GM21737 (cell line): ENCODE measurements at regions not wholly inside any gene's neighbourhood (a gene's known extent, or its start where the extent isn't known, plus 50 kb on each side); places are given as distances from the start of the nearest gene placed in this dataset.

Experiments used
- ATAC-seq: cut with Tn5 transposase; IDR thresholded peaks from one replicate; pipeline ENCODE4 v1.9.1; 2021; ENCODE audit warnings: mild to moderate bottlenecking, moderate library complexity; ENCODE audit not compliant: unreplicated experiment

DNA sequence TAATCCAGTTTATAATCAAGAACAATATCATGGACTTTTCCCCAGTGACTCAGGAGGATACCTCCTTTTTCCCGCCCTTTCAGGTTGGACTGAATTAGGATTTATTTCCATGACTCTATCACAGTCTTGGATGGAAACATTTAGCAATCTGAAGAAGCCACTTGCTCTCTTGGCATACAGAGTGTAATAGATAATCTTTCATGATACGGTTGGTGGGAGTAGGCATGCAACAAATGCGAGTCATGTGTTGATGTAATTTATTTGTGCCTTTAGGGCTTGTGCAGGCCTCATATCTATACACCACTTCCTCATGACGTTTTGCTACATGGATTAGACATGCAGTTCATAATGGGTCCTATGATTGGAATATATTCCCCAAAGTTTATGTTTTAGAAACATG is 54.2 kb upstream of the MCTP2 start:
- no peak for ATAC-seq

DNA sequence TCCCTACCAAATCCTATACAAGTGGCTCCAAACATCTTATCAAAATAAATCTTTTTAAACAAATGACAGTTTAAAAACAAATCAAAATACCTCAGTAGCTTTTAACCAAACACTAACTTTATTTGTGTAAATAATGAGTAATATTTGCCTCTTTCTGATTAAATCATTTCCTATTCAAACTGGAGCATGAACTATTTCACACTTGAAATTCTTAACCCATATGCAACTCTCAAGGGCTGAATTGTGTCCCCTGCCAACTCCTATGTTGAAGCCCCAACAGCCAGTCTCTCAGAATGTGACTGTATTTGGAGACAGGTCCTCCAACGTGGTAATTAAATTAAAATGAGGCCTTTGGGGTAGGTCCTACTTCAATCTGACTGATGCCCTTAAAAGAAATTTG is 55.9 kb upstream of the MCTP2 start:
- no peak for ATAC-seq

DNA sequence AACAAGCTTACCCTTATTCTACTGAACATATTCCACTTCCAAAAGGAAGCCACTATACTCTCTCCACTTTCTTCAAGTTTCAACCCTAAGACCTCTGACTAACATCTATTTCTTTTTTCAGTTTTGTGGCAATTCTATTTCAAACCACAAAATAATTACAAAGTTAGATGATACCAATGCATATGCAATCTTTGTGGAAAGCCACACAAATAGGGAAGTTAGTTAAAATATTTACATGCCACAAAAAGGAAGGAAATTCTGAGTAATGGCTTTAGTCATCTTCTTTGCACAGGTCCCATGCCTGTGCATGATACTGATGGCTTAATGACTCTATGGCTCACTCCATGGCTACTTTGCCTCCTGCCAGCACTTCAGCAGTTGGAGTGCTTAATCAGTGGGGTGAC is 57.0 kb upstream of the MCTP2 start:
- ATAC-seq = peak; percentile 85

DNA sequence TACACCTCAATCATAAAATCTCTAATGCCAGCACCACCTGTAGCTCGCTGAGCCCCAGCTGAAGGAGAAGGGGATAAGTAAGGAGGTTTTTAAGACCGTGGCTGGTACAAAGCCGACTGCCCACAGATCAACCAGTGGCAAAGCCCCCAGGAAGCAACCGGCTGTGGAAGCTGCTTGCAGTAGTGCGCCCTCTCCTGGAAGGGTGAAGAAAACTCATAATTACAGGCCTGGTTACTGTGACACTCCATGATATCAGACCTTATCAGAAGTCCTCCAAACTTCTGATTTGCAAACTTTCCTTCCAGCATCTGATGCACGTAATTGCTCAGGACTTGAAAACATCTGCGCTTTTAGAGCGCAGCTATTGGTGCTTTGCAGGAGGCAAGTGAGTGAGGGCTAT is 63.1 kb upstream of the MCTP2 start:
- no peak for ATAC-seq

DNA sequence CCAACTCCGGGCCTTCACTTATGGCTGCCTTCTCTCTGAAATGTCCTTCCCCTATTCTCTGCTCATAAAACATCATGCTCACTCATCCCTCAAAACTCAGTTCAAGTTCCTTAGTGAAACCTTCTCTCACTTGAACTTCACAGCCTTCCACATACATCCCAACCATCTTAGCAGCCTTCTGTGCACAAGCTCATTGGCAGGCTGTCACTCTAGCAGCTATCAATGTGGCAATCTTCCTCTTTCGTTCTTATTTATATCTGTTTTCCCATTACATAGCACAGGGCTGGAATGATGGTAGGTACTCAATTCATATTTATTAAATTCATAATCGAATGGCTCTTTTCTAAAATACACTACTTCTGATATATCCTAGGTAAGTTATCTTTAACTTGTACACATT is 66.4 kb upstream of the MCTP2 start:
- no peak for ATAC-seq

DNA sequence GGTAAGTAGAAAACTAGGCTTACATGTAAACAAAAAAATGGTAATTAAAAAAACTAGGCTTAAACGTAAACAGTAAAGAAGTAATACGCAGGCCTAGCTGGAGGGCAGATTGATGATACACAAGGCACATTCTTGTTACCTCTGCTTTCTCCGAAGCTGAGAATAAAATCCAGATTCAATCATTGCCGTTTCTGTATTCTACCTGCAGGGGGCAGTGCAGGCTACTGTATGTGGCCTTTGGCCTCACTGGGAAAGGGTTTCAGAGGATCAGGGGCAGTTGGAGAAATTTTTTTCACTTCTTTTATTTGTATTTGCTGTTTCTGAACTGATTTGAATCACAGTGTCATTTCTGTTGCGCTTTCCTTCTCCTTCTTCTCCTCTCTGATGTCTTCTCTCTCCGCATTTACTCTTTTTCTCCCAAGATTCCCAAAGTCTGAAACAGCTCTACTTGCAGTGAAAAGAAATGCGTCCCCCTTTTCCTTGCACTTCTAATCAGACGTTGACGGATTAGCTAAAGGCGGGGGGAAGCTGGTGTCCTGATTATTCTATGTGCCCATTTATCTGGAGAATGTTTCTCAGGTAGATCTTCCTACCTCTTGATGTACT is 67.1 kb upstream of the MCTP2 start:
- no peak for ATAC-seq

DNA sequence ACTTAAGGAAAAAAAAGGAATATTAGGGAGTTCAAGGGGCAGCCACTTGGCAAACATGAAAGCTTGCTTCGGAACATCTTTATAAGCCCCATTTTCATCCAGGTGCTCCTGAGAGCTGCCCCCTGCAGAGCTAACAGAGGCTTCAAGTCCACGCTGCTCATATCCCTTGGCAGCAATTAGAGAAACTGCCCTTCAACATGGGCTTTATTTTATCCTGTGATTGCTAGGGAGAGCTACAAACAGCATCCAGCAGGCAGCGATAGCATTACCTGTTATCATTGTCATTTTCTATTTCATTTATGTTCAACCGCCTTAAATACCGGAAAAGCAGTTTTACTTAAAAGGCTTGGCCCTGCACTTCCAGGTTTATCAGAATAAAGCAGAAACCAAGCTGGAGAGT is 68.4 kb upstream of the MCTP2 start:
- no peak for ATAC-seq

DNA sequence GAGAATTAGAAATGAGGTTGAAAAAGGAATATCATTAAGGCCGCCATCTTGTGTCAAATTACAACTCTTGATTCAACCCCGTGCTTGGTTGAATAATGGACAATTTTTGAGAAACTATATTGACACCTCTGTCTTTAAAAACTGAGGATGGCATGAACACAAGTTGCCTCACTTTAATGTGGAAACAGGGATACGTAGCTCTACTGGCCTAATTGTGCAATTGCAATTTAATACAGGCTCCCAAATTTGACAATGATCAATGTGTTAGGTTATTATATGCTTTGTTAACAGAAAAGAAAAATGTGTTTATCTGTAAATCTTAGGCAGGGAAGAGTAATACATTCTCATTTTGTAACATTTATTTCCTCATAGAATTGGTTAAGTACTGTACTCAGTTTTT is 77.1 kb upstream of the MCTP2 start:
- no peak for ATAC-seq

DNA sequence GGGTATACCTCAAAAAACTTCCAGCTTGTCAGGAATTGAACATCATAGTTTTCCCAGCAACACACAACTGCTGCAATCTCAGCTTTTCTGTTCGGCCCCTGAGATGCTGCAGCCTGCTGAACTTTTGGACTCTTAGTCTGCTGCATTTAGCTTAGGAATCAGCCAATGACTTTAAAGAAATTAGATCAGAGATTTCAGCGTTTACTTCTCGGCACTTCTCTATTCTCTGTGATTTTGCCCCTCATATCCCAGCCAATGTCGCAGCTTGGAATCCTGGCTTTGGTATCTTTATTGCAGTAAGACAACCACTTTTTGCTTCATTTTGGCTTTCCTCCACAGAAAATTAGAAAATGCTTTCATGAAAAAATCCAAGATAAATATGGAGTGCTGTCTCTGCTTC is 86.3 kb upstream of the MCTP2 start:
- ATAC-seq = no peak

DNA sequence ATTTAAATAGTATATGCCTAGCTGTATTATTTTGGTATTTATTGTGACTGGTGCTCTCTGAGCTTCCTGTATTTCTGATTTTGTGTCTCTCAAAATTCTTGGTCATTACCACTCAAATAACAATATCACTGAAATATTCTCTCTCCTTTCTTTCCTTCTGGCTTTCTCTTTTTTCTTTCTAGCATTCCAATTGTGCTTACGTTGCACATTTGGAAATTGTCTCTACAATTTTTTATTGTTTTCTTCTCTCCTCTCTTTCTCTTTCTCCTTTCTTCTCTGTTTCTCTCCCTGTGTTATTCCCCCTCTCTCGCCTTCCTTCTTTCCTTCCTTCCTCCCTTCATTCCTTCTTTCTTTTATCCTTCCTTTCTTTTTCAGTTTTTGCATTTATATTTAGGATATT is 89.6 kb upstream of the MCTP2 start:
- no peak for ATAC-seq

DNA sequence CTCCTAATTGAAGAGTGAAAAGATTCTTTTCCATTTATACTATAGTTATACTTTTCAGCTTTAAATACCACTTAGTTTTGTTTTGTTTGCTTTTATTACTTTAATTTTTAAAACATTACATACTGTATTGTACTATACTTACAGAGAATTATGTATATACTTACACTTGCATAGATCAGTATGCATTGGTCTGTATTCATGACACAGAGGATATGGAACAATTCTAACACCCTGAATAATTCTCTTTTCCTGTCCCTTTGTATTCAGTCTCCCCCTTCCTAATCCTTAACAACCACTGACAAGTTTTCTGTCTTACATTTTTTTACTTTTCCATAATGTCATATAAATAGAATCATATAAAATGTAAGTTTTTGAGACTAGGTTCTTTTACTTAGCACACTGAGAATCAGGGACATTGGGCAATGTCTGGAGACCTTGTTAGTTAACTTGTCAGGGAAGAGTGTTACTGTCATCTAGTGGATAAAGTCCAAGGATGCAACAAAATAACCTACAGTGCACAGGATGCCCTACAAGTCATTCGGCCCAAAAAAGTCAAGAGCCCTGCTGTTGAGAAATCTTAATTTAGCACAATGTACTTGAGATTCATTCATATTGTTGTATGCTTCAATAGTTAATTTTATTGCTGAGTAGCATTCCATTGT is 95.7 kb upstream of the MCTP2 start:
- ATAC-seq = no peak

DNA sequence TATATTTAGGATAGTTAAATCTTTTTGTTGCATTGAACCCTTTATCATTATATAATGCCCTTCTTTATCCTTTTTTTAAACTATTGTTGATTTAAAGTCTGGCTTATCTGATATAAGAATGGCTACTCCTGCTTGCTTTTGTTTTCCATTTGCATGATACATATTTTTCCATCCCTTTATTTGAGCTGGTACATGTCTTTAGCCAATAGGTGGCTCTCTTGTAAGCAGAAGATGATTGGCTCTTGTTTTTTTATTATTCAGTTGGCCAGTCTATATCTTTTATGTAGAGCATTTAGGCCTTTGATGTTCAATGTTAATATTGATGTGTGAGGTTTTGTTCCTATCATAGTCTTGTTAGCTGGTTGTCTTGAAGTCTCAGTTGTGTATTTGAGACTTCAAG is 99.5 kb upstream of the MCTP2 start:
- no peak for ATAC-seq

DNA sequence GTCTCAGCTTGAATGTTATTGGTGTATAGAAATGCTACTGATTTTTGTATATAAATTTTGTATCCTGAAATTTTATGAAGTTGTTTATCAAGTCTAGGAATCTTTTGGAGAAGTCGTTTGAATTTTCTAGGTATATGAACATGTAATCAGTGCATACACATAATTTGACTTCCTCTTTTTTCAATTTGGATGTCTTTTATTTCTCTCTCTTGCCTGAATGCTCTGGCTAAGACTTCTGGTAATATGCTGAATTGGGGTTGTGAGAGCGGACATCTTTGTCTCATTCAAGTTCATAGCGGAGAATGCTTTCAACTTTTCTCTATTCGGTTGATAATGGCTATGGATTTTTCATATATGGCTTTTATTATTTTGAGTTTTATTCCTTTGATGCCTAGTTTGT is 100.9 kb upstream of the MCTP2 start:
- ATAC-seq = no peak

DNA sequence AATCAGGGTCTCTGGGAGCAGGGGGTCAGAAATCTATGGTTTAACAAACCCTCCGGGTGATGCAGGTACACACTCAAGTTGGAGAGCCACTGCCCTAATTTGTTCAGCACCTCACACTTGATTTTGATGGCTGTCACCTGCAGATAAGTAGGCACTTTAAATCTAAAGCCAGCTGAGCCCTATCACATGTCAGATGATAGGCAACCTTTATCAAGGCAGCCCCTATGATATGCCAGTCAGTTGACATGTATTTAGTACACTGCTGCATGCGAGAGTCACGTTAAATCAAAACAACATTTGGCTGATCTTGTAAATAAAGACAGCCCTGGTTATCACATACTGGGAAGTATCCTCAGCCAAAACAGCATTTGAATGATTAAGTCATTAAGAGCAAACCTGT is 104.4 kb upstream of the MCTP2 start:
- no peak for ATAC-seq

DNA sequence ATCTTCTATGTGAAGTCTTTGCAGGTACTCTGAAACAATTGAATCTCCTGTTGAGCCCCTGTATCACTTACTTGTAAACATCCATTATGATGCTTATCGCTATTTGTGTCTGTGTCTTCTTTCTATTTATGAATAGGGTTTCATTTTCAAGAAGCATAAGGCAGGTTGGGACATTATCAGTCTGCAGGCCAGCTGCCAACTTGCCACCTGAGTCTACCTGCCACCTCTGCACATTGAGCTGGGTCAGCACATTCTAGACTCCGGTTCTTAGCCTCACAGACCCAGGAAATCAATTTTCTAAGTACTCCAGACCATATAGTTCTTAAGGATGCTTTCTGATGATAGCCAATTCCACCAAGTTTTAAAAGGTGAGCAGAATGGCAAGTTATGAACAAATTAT is 105.7 kb upstream of the MCTP2 start:
- ATAC-seq = no peak

DNA sequence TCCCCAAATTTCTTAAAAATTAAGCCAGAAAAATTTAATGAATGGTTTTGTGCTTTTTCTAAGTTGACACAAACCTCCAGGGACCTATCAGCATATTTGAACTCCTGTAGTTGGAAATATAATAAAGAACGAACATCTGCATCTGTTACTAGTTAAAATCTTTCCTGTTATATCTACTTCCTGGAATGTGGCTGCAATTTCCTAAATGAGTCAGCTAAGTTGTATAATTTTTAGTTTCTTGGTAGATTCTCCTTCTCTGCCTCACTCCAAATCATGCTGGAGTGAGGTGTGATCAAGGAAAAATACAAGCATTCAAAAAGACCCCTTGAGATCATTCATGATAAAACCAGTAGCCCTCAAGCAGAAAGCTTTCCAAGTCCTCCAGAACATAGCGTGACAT is 106.2 kb upstream of the MCTP2 start:
- no peak for ATAC-seq

DNA sequence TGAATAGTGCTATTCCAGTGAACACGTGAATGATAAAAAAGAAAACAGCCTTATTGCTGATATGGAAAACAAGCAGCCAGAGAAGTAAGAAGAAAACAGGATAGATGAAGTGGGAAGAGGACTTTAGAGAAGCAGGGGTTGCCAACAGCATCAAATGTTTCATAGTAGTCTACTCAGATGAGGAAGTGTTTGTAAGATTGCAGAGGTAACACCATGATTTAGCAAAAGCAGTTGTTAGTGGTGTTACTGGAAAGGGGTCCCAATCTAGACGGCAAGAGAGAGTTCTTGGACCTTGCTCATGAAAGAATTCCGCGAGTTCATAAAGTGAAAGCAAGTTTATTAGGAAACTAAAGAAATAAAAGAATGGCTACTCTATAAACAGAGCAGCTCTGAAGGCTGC is 108.8 kb upstream of the MCTP2 start:
- ATAC-seq = no peak

DNA sequence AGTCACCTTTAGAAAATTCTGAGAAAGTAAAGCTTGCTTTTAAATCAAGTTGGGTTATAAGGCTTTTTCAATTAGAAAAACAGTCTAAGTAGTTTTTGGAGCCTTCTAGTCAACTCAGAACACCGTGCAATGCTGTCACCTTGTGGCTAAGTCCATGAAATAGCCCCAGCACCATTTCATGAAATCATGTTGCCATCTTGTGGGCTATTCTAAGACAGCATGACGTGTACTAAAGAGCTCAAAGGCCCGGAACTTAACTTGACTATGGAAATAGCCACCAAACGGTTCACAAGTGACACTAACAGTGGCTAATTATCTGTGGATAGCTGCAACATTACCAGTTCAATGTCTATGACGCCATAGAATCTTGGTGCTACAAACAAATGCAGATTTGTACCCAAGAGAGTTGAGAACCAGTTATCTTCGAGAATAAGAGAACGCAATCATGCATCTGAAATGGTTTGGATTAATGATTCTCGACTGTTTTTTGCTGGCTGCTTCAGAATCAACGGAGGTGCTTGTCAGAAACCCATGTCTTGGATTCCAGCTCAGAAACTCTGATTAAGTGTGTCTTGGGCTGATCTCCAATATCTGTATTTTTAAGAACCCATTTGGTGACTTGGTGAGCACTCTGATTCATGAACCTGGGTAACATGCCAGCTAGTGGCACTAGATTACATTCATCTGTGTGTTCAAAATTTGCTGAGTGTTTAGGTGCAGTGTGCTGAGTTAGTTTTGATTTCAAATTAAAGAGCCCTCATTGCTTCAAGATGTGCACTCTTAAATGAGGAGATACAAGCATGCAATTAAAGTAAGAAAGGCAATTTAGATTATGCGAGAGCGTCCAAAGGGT is 111.2 kb upstream of the MCTP2 start:
- peak; percentile 99 for ATAC-seq

DNA sequence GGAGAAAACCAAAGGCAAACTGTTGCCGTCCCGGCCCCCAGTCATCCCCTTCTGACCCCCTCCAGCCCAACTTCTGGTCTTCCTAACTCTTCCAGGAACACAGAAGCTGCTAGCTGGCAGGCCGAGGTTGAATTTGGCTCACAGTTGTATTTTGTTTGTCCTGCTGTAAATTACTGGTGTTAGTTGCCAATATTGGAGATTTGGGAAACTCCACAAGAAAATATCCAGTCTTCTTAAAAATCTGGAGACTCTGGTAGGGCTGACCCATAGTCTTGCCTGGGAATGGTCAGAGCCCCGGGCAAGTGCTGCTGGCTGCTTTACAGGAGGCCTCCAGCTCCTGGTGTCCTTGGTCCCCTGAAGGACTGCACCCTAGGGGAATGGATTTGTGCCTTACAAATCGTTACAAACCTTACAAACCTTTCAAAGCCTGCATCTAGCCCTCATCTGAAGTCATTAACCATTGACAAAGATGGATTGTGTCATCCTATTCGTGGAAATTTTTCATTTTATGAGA is 112.0 kb upstream of the MCTP2 start:
- ATAC-seq = no peak

DNA sequence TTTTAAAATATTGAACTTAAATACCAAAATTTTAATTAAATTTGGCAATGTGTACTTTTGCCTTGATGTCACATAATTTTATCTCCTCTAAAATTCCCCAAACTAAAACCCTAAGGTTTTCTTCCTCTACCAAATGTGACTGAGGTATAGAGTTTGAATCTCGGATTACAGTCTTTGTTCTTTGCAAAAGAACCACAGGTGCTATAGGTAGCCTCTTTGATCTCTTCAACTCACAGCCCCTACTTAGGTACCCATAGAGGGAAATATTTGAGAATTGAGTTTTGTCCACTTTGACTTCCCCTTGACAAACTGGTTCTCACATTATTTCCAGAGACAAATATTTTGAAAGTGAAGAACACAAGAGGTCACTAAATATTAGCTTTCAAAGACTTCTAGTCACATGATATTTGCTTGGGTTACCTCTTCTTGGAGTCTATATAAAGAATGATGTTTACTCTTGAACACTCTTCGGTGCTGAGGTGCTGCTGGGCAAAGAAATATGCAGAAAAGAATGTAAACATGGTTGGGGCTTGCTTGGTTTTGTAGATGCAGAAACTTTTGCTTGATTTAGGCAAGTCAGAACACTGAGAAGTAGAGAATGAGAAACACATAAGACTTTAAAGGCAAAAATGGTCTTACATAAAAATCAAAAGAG is 120.8 kb upstream of the MCTP2 start:
- ATAC-seq = no peak

DNA sequence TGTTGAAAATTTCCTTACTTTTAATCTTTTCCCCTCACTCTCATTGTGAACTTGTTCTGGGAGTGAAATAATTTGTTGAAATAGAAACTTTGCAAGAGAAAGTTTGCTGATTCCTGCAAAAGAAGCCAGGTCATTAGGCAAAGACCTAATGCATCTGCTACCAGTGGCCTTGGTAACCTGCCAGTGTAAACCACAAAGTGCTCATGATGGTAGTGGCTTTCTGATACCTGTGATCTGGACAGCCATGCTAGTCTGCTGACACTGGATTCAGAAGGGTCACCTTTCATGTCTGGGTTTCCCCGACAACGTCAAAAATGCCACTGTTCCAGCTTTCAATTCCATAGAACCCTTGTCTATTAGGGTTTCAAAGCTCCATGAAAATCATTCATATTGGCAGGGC is 123.7 kb upstream of the MCTP2 start:
- ATAC-seq = no peak

DNA sequence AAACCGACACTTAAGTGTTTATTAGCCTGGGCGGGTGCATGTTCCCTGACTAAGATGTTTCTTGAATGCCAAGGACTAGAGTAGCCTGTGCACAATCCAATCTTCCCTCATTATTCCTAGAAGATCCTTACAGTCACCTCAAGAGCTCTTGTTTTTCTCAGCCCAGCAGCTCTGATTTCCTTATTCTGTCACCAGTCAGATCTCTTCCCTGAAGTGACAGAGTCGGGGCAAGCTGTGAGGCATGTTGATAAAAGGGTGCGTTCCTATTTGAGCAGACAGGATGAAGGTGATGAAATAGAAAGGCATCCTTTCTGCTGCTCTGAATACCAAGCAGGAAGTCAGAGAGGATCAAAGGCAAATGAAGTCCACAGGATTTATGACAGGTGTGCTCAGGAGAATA is 125.6 kb upstream of the MCTP2 start:
- ATAC-seq = no peak
